Adrenal gland (tissue), 9 donors: ENCODE measurements at regions not wholly inside any gene's neighbourhood (a gene's known extent, or its start where the extent isn't known, plus 50 kb on each side); places are given as distances from the start of the nearest gene placed in this dataset.

Source experiments
- DNase-seq, 7 donors: peaks; one replicate each; pipeline ENCODE4 v3.0.0-alpha.2; 2019 to 2020
- H3K27ac ChIP-seq, 5 donors: fragments of 200-600 bp; sonication (generic) in 4 of 5; 1 replicate in 3 of 5; 2 replicates in 2 of 5; pipeline versions ENCODE4 v1.5.1 to v1.8.0; 2016 to 2020; ENCODE audit warnings: mild to moderate bottlenecking in 1 of 5
- H3K27me3 ChIP-seq: fragments of 200-600 bp; 2 replicates; pipeline ENCODE4 v1.8.0; 2021
- H3K36me3 ChIP-seq, 2 donors: fragments of 200-600 bp; replicated peaks in 1 of 2; 1 replicate in 1 of 2; 2 replicates in 1 of 2; pipeline versions ENCODE4 v1.5.1 to v1.8.0; 2018 to 2022
- H3K4me1 ChIP-seq, 2 donors: fragments of 200-600 bp; replicated peaks in 1 of 2; 1 replicate in 1 of 2; 2 replicates in 1 of 2; pipeline versions ENCODE4 v1.5.1 to v1.8.0; 2018 to 2021
- H3K4me3 ChIP-seq, 4 donors: fragments of 200-600 bp; sonication (generic) in 3 of 4; one replicate each; pipeline ENCODE4 v1.5.1; 2016 to 2018
- H3K9me3 ChIP-seq, 3 donors: fragments of 200-600 bp; sonication (generic) in 1 of 3; replicated peaks in 1 of 3; 1 replicate in 2 of 3; 2 replicates in 1 of 3; pipeline versions ENCODE4 v1.5.1 to v1.8.0; 2016 to 2021
- CTCF ChIP-seq, 6 experiments: fragments of 450-650 bp in 4 of 6; fragments of 200-600 bp in 2 of 6; sonication (generic) in 1 of 6; IDR thresholded peaks; 1 replicate in 5 of 6; 2 replicates in 1 of 6; pipeline versions ENCODE4 v1.5.1 to v1.8.0; 2016 to 2021; ENCODE audit warnings: antibody characterized with exemption in 6 of 6, mild to moderate bottlenecking in 2 of 6, moderate library complexity in 1 of 6
- POLR2A ChIP-seq, 2 donors: fragments of 450-650 bp; IDR thresholded peaks; one replicate each; pipeline ENCODE4 v1.6.1; 2017; ENCODE audit warnings: antibody characterized with exemption in 2 of 2, mild to moderate bottlenecking in 2 of 2, moderate library complexity in 1 of 2
- WGBS, 4 donors: extraction: QIAGEN DNeasy Blood & Tissue Kit in 2 of 4; methylation state at CpG; one replicate each; pipeline versions ENCODE4 v1.1.5 to v1.1.7; 2013 to 2017; 5-methylcytosine and 5-hydroxymethylcytosine counted together
- intact Hi-C, 2 donors: fragments of 100-400 bp; cut with DNase I; formaldehyde crosslinking; loops; one replicate each; pipeline versions ENCODE4 v1.14.1 to v1.15.0; 2022 to 2023
- donor health status: healthy with polysubstance abuse.
- donor health status: Bipolar disorder and iron deficiency.
- donor health status: DM: yes; HTN: yes; CAD: no.
- donor health status: DM: no; HTN: no; CAD: no.
- donor health status: DM: no; HTN: no; CAD: no.

GRCh38 chr9:85276741-85277140 is 465.0 kb downstream of the AGTPBP1 start:
- Histone ChIP-seq H3K27me3 (peaks cover 6% of the 10 kb centered on the region), H3K4me3 (no peak overlapping the region), H3K9me3 (no peaks in the 10 kb centered on the region), H3K4me1 (no peaks in the 10 kb centered on the region), H3K36me3 (no peaks in the 10 kb centered on the region), H3K27ac (no peak overlapping the region)
- DNase-seq, result no peak
- WGBS, 4 donors, result 42 to 48% (median 43%) methylated on average over 4 of the region's 4 CpGs
- TF ChIP-seq CTCF (IDR thresholded peaks at IDR 0.05) (no peak), POLR2A (IDR thresholded peaks at IDR 0.05) (no peak)
- intact Hi-C loops, result no loop called here

- intact Hi-C loops, result no loop called here
- no peak overlapping the region for H3K27ac ChIP-seq
- no peaks in the 10 kb centered on the region for H3K27me3 ChIP-seq
- no peaks in the 10 kb centered on the region for H3K4me1 ChIP-seq
- 86 to 97% (median 92%) methylated on average over 7 of the region's 7 CpGs for WGBS, 4 donors
- no peaks in the 10 kb centered on the region for H3K9me3 ChIP-seq
- no peak overlapping the region for H3K4me3 ChIP-seq
- no peak for DNase-seq
- H3K36me3 ChIP-seq, result no peaks in the 10 kb centered on the region
- TF ChIP-seq CTCF (IDR thresholded peaks at IDR 0.05), result no peak
These were observed 471.9 kb downstream of the AGTPBP1 start for GRCh38 chr9:85269811-85270210.

- no peak for TF ChIP-seq POLR2A (IDR thresholded peaks at IDR 0.05)
- Histone ChIP-seq H3K27ac (no peak overlapping the region), H3K4me1 (no peaks in the 10 kb centered on the region), H3K4me3 (no peak overlapping the region), H3K9me3 (no peaks in the 10 kb centered on the region), H3K36me3 (no peaks in the 10 kb centered on the region), H3K27me3 (no peaks in the 10 kb centered on the region)
- DNase-seq, result no peak
- intact Hi-C loops, result no loop called here
- 47 to 63% (median 61%) methylated on average over 1 of the region's 1 CpG for whole genome bisulfite sequencing, 4 donors
These were observed 473.6 kb downstream of the AGTPBP1 start for GRCh38 chr9:85268131-85268530.

- H3K27ac ChIP-seq, result no peak overlapping the region
- H3K36me3 ChIP-seq, result no peaks in the 10 kb centered on the region
- peaks cover 4% of the 10 kb centered on the region for H3K27me3 ChIP-seq
- no peaks in the 10 kb centered on the region for H3K9me3 ChIP-seq
- TF ChIP-seq CTCF (IDR thresholded peaks at IDR 0.05), result no peak
- DNase-seq, result no peak
- H3K4me1 ChIP-seq, result peaks cover 0 to 11% of the 10 kb centered on the region in 2 donors
- intact Hi-C loops, result no loop called here
- no peak overlapping the region for H3K4me3 ChIP-seq
These were observed 477.1 kb downstream of the AGTPBP1 start for GRCh38 chr9:85264695-85265094.

GRCh38 chr9:85263288-85263687 is 478.5 kb downstream of the AGTPBP1 start:
- TF ChIP-seq CTCF (IDR thresholded peaks at IDR 0.05) (no peak), POLR2A (IDR thresholded peaks at IDR 0.05) (no peak)
- no peak overlapping the region for H3K4me3 ChIP-seq
- peaks cover 4% of the 10 kb centered on the region for H3K27me3 ChIP-seq
- no peak overlapping the region for H3K27ac ChIP-seq
- 76 to 96% (median 90%) methylated on average over 2 of the region's 2 CpGs for WGBS, 4 donors
- H3K4me1 ChIP-seq, result peaks cover 0 to 11% of the 10 kb centered on the region in 2 donors
- DNase-seq, result no peak
- intact Hi-C loops, result no loop called here
- no peaks in the 10 kb centered on the region for H3K9me3 ChIP-seq
- no peaks in the 10 kb centered on the region for H3K36me3 ChIP-seq
